ENCODE measurements at regions not wholly inside any gene's neighbourhood (a gene's known extent, or its start where the extent isn't known, plus 50 kb on each side); places are given as distances from the start of the nearest gene placed in this dataset.

DNA sequence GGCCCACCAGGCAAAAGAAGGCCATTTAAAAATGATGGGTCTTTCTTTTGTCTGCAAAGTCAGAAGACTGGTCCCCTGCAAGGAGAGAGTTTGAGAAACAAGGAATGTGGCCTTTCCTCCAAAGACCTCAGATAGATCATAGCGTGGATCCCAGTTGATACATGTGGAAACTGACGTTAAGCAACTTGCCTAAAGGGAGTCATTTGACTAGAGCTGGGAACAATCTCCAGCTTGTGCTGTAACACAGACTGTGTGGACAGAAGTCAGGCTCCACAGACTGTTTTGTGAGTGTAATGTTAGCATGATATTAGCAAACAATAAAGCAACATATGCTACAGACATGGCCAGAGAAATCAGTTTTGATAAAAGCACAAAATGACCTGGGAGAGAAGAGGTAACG, 140.4 kb upstream of the CITED2 start:
- TF ChIP-seq, protein P1, sequence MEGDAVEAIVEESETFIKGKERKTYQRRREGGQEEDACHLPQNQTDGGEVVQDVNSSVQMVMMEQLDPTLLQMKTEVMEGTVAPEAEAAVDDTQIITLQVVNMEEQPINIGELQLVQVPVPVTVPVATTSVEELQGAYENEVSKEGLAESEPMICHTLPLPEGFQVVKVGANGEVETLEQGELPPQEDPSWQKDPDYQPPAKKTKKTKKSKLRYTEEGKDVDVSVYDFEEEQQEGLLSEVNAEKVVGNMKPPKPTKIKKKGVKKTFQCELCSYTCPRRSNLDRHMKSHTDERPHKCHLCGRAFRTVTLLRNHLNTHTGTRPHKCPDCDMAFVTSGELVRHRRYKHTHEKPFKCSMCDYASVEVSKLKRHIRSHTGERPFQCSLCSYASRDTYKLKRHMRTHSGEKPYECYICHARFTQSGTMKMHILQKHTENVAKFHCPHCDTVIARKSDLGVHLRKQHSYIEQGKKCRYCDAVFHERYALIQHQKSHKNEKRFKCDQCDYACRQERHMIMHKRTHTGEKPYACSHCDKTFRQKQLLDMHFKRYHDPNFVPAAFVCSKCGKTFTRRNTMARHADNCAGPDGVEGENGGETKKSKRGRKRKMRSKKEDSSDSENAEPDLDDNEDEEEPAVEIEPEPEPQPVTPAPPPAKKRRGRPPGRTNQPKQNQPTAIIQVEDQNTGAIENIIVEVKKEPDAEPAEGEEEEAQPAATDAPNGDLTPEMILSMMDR (IDR thresholded peaks at IDR 0.05) = no peak
- Mint-ChIP-seq H3K9me3 (no peaks in the 10 kb centered on the region), H3K27me3 (no peaks in the 10 kb centered on the region), H3K27ac (no peak overlapping the region), H3K36me3 (ENCODE audit: low read depth) (no peaks in the 10 kb centered on the region), H3K4me3 (no peak overlapping the region), H3K4me1 (no peaks in the 10 kb centered on the region)
- ChIA-PET POLR2A (no interaction called here), CTCF (no interaction called here)
- ATAC-seq (ENCODE audit: low read depth) (no peak), DNase-seq (no peak)
- intact Hi-C loops (cut with micrococcal nuclease) = no loop called here

DNA sequence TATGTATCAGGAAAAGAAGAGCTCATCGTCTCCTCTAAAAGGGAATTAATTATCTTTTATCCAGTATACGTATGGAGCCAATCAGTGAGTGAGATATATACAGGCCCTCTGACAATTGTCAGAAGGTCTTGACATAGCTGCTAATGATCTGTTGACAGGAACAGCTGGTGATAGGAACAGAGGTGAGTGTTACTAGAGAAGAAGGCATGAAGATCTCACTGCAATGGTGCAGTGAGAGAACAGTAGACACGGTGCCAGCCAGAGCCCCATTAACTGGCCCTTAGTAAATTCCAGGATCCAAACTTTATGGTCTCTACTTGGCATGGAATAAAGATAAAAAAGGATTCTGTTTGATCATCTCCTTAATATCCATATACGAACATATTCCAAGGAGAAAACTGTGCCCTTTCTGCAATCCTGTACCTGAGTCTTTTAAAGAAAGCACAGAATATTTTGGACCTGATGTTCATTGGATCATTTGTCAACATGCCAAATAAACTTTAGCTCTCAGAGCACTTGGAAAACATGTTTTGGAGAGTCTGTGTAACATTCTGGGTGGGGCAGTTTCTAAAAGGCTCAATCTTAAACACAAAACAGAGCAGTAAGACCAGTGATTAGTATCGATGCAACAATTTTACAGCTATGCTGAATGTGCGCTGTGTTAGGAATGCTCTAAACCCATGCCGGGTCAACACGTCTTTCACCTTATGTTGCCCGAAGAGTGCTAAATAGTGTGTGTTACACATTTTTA, 135.8 kb upstream of the CITED2 start:
- Mint-ChIP-seq H3K36me3 (ENCODE audit: low read depth) (no peaks in the 10 kb centered on the region), H3K9me3 (no peaks in the 10 kb centered on the region), H3K27me3 (no peaks in the 10 kb centered on the region), H3K4me3 (no peak overlapping the region), H3K4me1 (no peaks in the 10 kb centered on the region), H3K27ac (no peak overlapping the region)
- DNase-seq (no peak), ATAC-seq (ENCODE audit: low read depth) (no peak)
- POLR2A ChIA-PET = no interaction called here
- CTCF ChIA-PET = no interaction called here
- intact Hi-C loops (cut with micrococcal nuclease) = no loop called here
- TF ChIP-seq, protein P1 (IDR thresholded peaks at IDR 0.05) = no peak

DNA sequence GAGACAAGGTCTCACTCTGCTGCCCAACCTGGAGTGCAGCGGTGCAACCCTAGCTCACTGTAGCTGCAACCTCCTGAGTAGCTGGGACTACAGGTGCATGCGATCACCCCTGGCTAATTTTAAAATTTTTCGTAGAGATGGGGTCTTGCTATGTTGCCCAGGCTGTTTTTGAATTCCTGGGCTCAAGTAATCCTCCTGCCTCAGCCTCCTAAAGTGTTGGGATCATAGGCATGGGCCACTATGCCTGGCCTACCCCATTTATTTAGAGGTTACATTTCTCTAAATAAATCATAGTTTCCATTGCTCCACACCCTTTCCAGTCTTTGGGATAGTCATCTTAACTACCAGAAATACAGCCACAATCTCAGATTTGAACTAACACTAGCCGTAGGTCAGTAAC, 134.7 kb upstream of the CITED2 start:
- ATAC-seq (ENCODE audit: low read depth) = no peak

GRCh38 chr6:139508576-139508975, 134.1 kb upstream of the CITED2 start:
- Mint-ChIP-seq H3K4me1 (no peaks in the 10 kb centered on the region), H3K36me3 (ENCODE audit: low read depth) (no peaks in the 10 kb centered on the region), H3K27me3 (no peaks in the 10 kb centered on the region), H3K27ac (no peak overlapping the region), H3K4me3 (no peak overlapping the region), H3K9me3 (no peaks in the 10 kb centered on the region)
- DNase-seq = no peak
- ATAC-seq (ENCODE audit: low read depth) = no peak
- ChIA-PET POLR2A (no interaction called here), CTCF (no interaction called here)
- TF ChIP-seq, protein P1 (IDR thresholded peaks at IDR 0.05) = no peak
- intact Hi-C loops (cut with micrococcal nuclease) = no loop called here

More for the DNA sequence above, 134.7 kb upstream of the CITED2 start:
- Mint-ChIP-seq H3K4me3 (no peak overlapping the region), H3K27me3 (no peaks in the 10 kb centered on the region), H3K9me3 (no peaks in the 10 kb centered on the region), H3K36me3 (ENCODE audit: low read depth) (no peaks in the 10 kb centered on the region), H3K4me1 (no peaks in the 10 kb centered on the region), H3K27ac (no peak overlapping the region)
- POLR2A ChIA-PET = no interaction called here
- CTCF ChIA-PET = no interaction called here
- TF ChIP-seq, protein P1 (IDR thresholded peaks at IDR 0.05) = no peak
- intact Hi-C loops (cut with micrococcal nuclease) = no loop called here
- DNase-seq = no peak

DNA sequence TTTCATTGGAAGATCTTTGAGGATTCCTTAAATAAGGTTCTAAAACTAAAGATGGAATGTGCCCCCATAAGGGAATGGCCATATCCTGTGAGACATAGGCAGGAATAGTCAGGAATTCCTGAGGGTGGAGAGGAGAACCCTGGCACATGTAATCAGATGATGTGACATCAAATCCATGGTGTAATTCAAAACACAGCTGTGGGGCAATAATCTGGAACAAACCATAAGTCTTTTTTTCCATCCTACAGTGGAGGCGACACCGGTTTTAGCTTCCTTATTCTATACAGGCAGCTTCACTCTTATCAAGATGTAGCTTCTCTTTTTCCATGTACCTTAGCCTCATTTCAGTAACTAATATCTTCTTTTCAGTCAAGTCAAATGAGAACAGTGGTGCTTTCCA, 133.6 kb upstream of the CITED2 start:
- Mint-ChIP-seq H3K27me3 (no peaks in the 10 kb centered on the region), H3K4me3 (no peak overlapping the region), H3K9me3 (no peaks in the 10 kb centered on the region), H3K27ac (no peak overlapping the region), H3K36me3 (ENCODE audit: low read depth) (no peaks in the 10 kb centered on the region), H3K4me1 (no peaks in the 10 kb centered on the region)
- TF ChIP-seq, protein P1 (IDR thresholded peaks at IDR 0.05) = no peak
- no peak for ATAC-seq (ENCODE audit: low read depth)
- intact Hi-C loops (cut with micrococcal nuclease) = no loop called here
- ChIA-PET POLR2A (no interaction called here), CTCF (no interaction called here)
- no peak for DNase-seq
